ENCODE measurements at regions not wholly inside any gene's neighbourhood (a gene's known extent, or its start where the extent isn't known, plus 50 kb on each side); places are given as distances from the start of the nearest gene placed in this dataset.

- no peak for TF ChIP-seq POLR2G (IDR thresholded peaks at IDR 0.05; ENCODE audit: low read depth, low read length)
- TF ChIP-seq FOXK1 (CRISPR knock-in tag; IDR thresholded peaks at IDR 0.05; ENCODE audit: borderline replicate concordance, low read depth), result no peak
- no peak for TF ChIP-seq SMC3 (IDR thresholded peaks at IDR 0.05; ENCODE audit: low read length)
- TF ChIP-seq, protein P1, sequence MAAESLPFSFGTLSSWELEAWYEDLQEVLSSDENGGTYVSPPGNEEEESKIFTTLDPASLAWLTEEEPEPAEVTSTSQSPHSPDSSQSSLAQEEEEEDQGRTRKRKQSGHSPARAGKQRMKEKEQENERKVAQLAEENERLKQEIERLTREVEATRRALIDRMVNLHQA (CRISPR knock-in tag; IDR thresholded peaks at IDR 0.05), result no peak
- TF ChIP-seq ATM (IDR thresholded peaks at IDR 0.05; ENCODE audit: borderline replicate concordance), result no peak
- TF ChIP-seq GATAD2A (CRISPR knock-in tag; IDR thresholded peaks at IDR 0.05), result no peak
- no peak for TF ChIP-seq YY1 (IDR thresholded peaks at IDR 0.05; ENCODE audit: insufficient read depth, insufficient replicate concordance, low read depth, low read length)
- TF ChIP-seq MLXIP (CRISPR knock-in tag; IDR thresholded peaks at IDR 0.05; ENCODE audit: borderline replicate concordance), result no peak
- H3K27me3 ChIP-seq (ENCODE audit: control insufficient read depth in 1 of 2, insufficient read depth in 2 of 2, low read length in 2 of 2), result no peaks in the 10 kb centered on the region; a peak in 1 of 5 replicates
- ChIA-PET POLR2A (no interaction called here), CTCF (ENCODE audit: low intra/inter-chr PET ratio, low total read pairs) (no interaction called here)
- no peak overlapping the region for H3K4me3 ChIP-seq (replicated peaks in 1 of 3; ENCODE audit: insufficient read depth in 1 of 3, low read depth in 2 of 3, low read length in 3 of 3)
- in situ Hi-C loops (cut with HindIII; ENCODE audit: extremely low pct_ligation_motif_present, low pct_unique_long_range_greater_than_20kb), result no loop called here
- no peak overlapping the region for H3K4me2 ChIP-seq (ENCODE audit: low read depth, low read length)
- no peaks in the 10 kb centered on the region for H3K36me3 ChIP-seq (replicated peaks in 1 of 2; ENCODE audit: control insufficient read depth in 1 of 2, insufficient read depth in 2 of 2, low read length in 2 of 2)
- H2AFZ ChIP-seq (ENCODE audit: low read length), result no peak overlapping the region
- H3K9me3 ChIP-seq (ENCODE audit: low read length), result 0 out of 2 replicates have a peak, but pooled peaks cover 5% of the 10 kb centered on the region
- FAIRE-seq (no peak), ATAC-seq (no peak), DNase-seq (ENCODE audit: low spot score) (no peak)
- H4K20me1 ChIP-seq (ENCODE audit: insufficient read depth, low read length), result no peaks in the 10 kb centered on the region
- H3K4me1 ChIP-seq (ENCODE audit: insufficient read depth, low read length), result no peaks in the 10 kb centered on the region
- H3K79me2 ChIP-seq (ENCODE audit: insufficient read depth, low read length), result no peaks in the 10 kb centered on the region
- no peak overlapping the region for H3K27ac ChIP-seq (ENCODE audit: extremely low read length, insufficient read depth, low read length)
- intact Hi-C loops (cut with micrococcal nuclease; ENCODE audit: unreplicated experiment), result no loop called here
- BruUV-seq (replicated peaks), result no TSS peak
- no peak overlapping the region for H3K9ac ChIP-seq (ENCODE audit: insufficient read depth, low read depth, low read length)
- WGBS (ENCODE audit: low lambda C conversion rate), result 2% methylated on average over 2 of the region's 2 CpGs
Observed at GRCh38 chr6:164049517-164049988, 635.0 kb downstream of the QKI start.

Measured in HepG2 (cell line).